HEK293 (cell line): ENCODE measurements at regions not wholly inside any gene's neighbourhood (a gene's known extent, or its start where the extent isn't known, plus 50 kb on each side); places are given as distances from the start of the nearest gene placed in this dataset.
"Not testable (repeated sequence)": the region's sequence is repeated elsewhere in the genome, so short reads cannot be mapped to it uniquely, and the experiment has no call there.

Experiments
- CTCF ChIA-PET: fragments of 350-600 bp; formaldehyde crosslinking; extraction: SDS; loops from one replicate; lab custom pipeline; 2021; ENCODE audit warnings: antibody characterized with exemption; lab: Yijun Ruan, JAX
- POLR2A ChIA-PET: fragments of 300-600 bp; formaldehyde crosslinking; extraction: SDS; loops from one replicate; lab custom pipeline; 2020; ENCODE audit warnings: antibody characterized with exemption, inconsistent platforms; lab: Yijun Ruan, JAX
- H3K27ac ChIP-seq: fragments of 200-500 bp; sonication (Bioruptor generic); 2 replicates; pipeline ENCODE4 v1.5.1; 2014; ENCODE audit warnings: low read depth, low read length, control low read depth, inconsistent platforms; ENCODE audit errors: extremely low read depth
- H3K36me3 ChIP-seq, 2 experiments: fragments of 200-500 bp in 1 of 2; sonication (Bioruptor generic) in 1 of 2; 1 replicate in 1 of 2; 2 replicates in 1 of 2; pipeline ENCODE4 v1.5.1; 2014 to 2017; ENCODE audit warnings: inconsistent platforms in 2 of 2, low read length in 2 of 2; ENCODE audit not compliant: control insufficient read depth in 2 of 2, insufficient read depth in 1 of 2
- H3K4me1 ChIP-seq: fragments of 200-500 bp; sonication (Bioruptor generic); 2 replicates; pipeline ENCODE4 v1.5.1; 2014; ENCODE audit warnings: mild to moderate bottlenecking, low read length, inconsistent platforms; ENCODE audit not compliant: control insufficient read depth, insufficient read depth
- H3K4me3 ChIP-seq: 2 replicates; pipeline ENCODE4 v1.5.1; 2011; ENCODE audit warnings: low read depth, mild to moderate bottlenecking, control low read depth, low read length, moderate library complexity
- H3K9me3 ChIP-seq: fragments of 200-500 bp; sonication (Bioruptor generic); 2 replicates; pipeline ENCODE4 v1.5.1; 2014; ENCODE audit warnings: low read depth, low read length, inconsistent platforms; ENCODE audit not compliant: control insufficient read depth, insufficient read depth
- BCL11B ChIP-seq: fragments of 450-650 bp; formaldehyde crosslinking; IDR thresholded peaks from 2 replicates; pipeline ENCODE4 v1.5.1; 2016; ENCODE audit warnings: low read depth, missing biosample characterization, missing genetic modification characterization
- GFI1B ChIP-seq: fragments of 450-650 bp; formaldehyde crosslinking; IDR thresholded peaks from 2 replicates; pipeline ENCODE4 v1.5.1; 2016; ENCODE audit warnings: missing biosample characterization, missing genetic modification characterization
- GLIS1 ChIP-seq: fragments of 450-650 bp; formaldehyde crosslinking; IDR thresholded peaks from 2 replicates; pipeline ENCODE4 v1.5.1; 2016; ENCODE audit warnings: missing biosample characterization, missing genetic modification characterization
- GLIS2 ChIP-seq: fragments of 450-650 bp; formaldehyde crosslinking; IDR thresholded peaks from 2 replicates; pipeline ENCODE4 v1.5.1; 2016; ENCODE audit warnings: missing biosample characterization, missing genetic modification characterization
- MEIS1 ChIP-seq: sonication (generic); formaldehyde crosslinking; IDR thresholded peaks from 2 replicates; pipeline ENCODE4 v1.8.1; 2022; ENCODE audit warnings: missing genetic modification reagents, mild to moderate bottlenecking, borderline replicate concordance
- OSR2 ChIP-seq: fragments of 450-650 bp; formaldehyde crosslinking; IDR thresholded peaks from 2 replicates; pipeline ENCODE4 v1.5.1; 2016; ENCODE audit warnings: missing biosample characterization, missing genetic modification characterization
- ZFP69B ChIP-seq: fragments of 450-650 bp; formaldehyde crosslinking; IDR thresholded peaks from 2 replicates; pipeline ENCODE4 v1.5.1; 2016; ENCODE audit warnings: missing biosample characterization, missing genetic modification characterization
- ZNF138 ChIP-seq: fragments of 450-650 bp; formaldehyde crosslinking; IDR thresholded peaks from 2 replicates; pipeline ENCODE4 v1.5.1; 2016; ENCODE audit warnings: missing biosample characterization, missing genetic modification characterization, borderline replicate concordance
- ZNF140 ChIP-seq: fragments of 450-650 bp; formaldehyde crosslinking; IDR thresholded peaks from 2 replicates; pipeline ENCODE4 v1.5.1; 2016; ENCODE audit warnings: missing biosample characterization, missing genetic modification characterization
- ZNF174 ChIP-seq: fragments of 450-650 bp; formaldehyde crosslinking; IDR thresholded peaks from 2 replicates; pipeline ENCODE4 v1.5.0; 2017; ENCODE audit warnings: missing biosample characterization, mild to moderate bottlenecking, missing genetic modification characterization
- ZNF274 ChIP-seq, 2 experiments: fragments of 200-500 bp in 1 of 2; fragments of 450-650 bp in 1 of 2; sonication (Bioruptor generic) in 1 of 2; formaldehyde crosslinking in 1 of 2; IDR thresholded peaks; 2 replicates each; pipeline versions ENCODE4 v1.5.1 to v1.6.1; 2014 to 2016; ENCODE audit warnings: borderline replicate concordance in 1 of 2, inconsistent platforms in 1 of 2, low read length in 1 of 2, missing biosample characterization in 1 of 2, missing genetic modification characterization in 1 of 2
- ZNF350 ChIP-seq: fragments of 450-650 bp; formaldehyde crosslinking; IDR thresholded peaks from 2 replicates; pipeline ENCODE4 v1.5.0; 2017; ENCODE audit warnings: missing biosample characterization, mild to moderate bottlenecking, missing genetic modification characterization
- ZNF426 ChIP-seq: fragments of 450-650 bp; formaldehyde crosslinking; IDR thresholded peaks from 2 replicates; pipeline ENCODE4 v1.5.1; 2017; ENCODE audit warnings: missing biosample characterization, missing genetic modification characterization, mild to moderate bottlenecking, inconsistent platforms, moderate library complexity
- ZNF501 ChIP-seq: fragments of 450-650 bp; formaldehyde crosslinking; IDR thresholded peaks from 2 replicates; pipeline ENCODE4 v1.5.1; 2016; ENCODE audit warnings: missing biosample characterization, missing genetic modification characterization
- ZNF521 ChIP-seq: fragments of 450-650 bp; formaldehyde crosslinking; IDR thresholded peaks from 2 replicates; pipeline ENCODE4 v1.5.1; 2017; ENCODE audit warnings: missing biosample characterization, mild to moderate bottlenecking, missing genetic modification characterization
- ZNF530 ChIP-seq: fragments of 450-650 bp; formaldehyde crosslinking; IDR thresholded peaks from 2 replicates; pipeline ENCODE4 v1.5.1; 2016; ENCODE audit warnings: low read depth, missing biosample characterization, missing genetic modification characterization
- ZNF571 ChIP-seq: fragments of 450-650 bp; formaldehyde crosslinking; IDR thresholded peaks from 2 replicates; pipeline ENCODE4 v1.5.0; 2017; ENCODE audit warnings: missing biosample characterization, missing genetic modification characterization
- ZNF624 ChIP-seq: fragments of 450-650 bp; formaldehyde crosslinking; IDR thresholded peaks from 2 replicates; pipeline ENCODE4 v1.5.1; 2017; ENCODE audit warnings: missing biosample characterization, missing genetic modification characterization
- ZNF670 ChIP-seq: fragments of 450-650 bp; formaldehyde crosslinking; IDR thresholded peaks from 2 replicates; pipeline ENCODE4 v1.5.1; 2016; ENCODE audit warnings: missing biosample characterization, missing genetic modification characterization, low read depth
- ZNF792 ChIP-seq: fragments of 450-650 bp; formaldehyde crosslinking; IDR thresholded peaks from 2 replicates; pipeline ENCODE4 v1.5.1; 2016; ENCODE audit warnings: missing biosample characterization, missing genetic modification characterization
- ZNF843 ChIP-seq: fragments of 450-650 bp; formaldehyde crosslinking; IDR thresholded peaks from 2 replicates; pipeline ENCODE4 v1.5.1; 2016; ENCODE audit warnings: missing biosample characterization, missing genetic modification characterization
- ZSCAN23 ChIP-seq: fragments of 450-650 bp; formaldehyde crosslinking; IDR thresholded peaks from 2 replicates; pipeline ENCODE4 v1.5.1; 2016; ENCODE audit warnings: missing biosample characterization, missing genetic modification characterization
- TF ChIP-seq, protein P1 (sequence below): fragments of 450-650 bp; formaldehyde crosslinking; IDR thresholded peaks from 2 replicates; pipeline ENCODE4 v1.5.0; 2017; ENCODE audit warnings: missing biosample characterization, missing genetic modification characterization, borderline replicate concordance
- TF ChIP-seq, protein P2 (sequence below): fragments of 450-650 bp; formaldehyde crosslinking; IDR thresholded peaks from 2 replicates; pipeline ENCODE4; 2016; ENCODE audit warnings: missing biosample characterization, missing genetic modification characterization
- TF ChIP-seq, protein P3 (sequence below): fragments of 450-650 bp; formaldehyde crosslinking; IDR thresholded peaks from 2 replicates; pipeline ENCODE4 v1.5.1; 2016; ENCODE audit warnings: missing biosample characterization, missing genetic modification characterization

DNA sequence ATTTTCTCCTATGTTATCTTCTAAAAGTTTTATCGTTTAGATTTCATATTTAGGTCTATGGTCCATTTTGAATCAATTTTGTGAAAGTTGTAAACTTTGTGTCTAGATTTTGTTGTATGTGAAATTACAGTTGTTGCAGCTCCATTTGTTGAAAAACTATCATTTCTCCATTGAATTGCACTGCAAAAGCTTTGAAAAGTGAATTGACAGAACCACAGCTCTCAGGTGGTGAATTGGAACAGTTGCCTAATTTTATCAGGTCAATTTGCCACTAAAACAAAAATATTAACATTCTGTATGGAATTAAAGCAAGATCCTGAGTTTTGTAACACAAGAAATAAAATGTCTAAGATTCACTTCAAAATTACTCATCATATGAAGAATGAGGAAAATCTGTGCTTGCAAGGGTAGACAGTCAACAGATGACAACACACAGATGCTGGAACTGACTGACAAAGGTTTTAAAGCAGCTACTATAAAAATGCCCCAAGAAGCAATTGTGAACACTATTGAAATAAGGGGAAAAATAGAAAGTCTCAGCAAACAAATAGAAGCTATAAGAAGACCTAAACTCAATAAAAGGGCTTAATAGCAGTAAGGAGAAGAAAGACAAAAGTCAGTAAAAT is 346.7 kb downstream of the PAX1 start:
- H3K27ac ChIP-seq = no peak overlapping the region
- CTCF ChIA-PET = interaction anchor here (0.7 kb wide), 1 partner anchor 362 kb away, joined by 3 read pairs; no protein-coding TSS in a partner anchor
- TF ChIP-seq MEIS1 (CRISPR knock-in tag) (no peak), ZNF138 (tag by site-specific recombination) (no peak), ZNF792 (no peak), ZNF670 (tag by site-specific recombination) (no peak), ZNF521 (no peak), ZNF624 (tag by site-specific recombination) (no peak), ZNF501 (tag by site-specific recombination) (no peak), BCL11B (tag by site-specific recombination) (no peak), GLIS2 (no peak), ZNF140 (no peak), ZNF174 (tag by site-specific recombination) (no peak)
- TF ChIP-seq, protein P1, sequence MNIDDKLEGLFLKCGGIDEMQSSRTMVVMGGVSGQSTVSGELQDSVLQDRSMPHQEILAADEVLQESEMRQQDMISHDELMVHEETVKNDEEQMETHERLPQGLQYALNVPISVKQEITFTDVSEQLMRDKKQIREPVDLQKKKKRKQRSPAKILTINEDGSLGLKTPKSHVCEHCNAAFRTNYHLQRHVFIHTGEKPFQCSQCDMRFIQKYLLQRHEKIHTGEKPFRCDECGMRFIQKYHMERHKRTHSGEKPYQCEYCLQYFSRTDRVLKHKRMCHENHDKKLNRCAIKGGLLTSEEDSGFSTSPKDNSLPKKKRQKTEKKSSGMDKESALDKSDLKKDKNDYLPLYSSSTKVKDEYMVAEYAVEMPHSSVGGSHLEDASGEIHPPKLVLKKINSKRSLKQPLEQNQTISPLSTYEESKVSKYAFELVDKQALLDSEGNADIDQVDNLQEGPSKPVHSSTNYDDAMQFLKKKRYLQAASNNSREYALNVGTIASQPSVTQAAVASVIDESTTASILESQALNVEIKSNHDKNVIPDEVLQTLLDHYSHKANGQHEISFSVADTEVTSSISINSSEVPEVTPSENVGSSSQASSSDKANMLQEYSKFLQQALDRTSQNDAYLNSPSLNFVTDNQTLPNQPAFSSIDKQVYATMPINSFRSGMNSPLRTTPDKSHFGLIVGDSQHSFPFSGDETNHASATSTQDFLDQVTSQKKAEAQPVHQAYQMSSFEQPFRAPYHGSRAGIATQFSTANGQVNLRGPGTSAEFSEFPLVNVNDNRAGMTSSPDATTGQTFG (tag by site-specific recombination) = no peak
- TF ChIP-seq, all 188 proteins: peak for 0
- Histone ChIP-seq H3K36me3 (no peaks in the 10 kb centered on the region), H3K9me3 (no peaks in the 10 kb centered on the region), H3K4me3 (no peak overlapping the region), H3K4me1 (no peaks in the 10 kb centered on the region)
- POLR2A ChIA-PET = no interaction called here

DNA sequence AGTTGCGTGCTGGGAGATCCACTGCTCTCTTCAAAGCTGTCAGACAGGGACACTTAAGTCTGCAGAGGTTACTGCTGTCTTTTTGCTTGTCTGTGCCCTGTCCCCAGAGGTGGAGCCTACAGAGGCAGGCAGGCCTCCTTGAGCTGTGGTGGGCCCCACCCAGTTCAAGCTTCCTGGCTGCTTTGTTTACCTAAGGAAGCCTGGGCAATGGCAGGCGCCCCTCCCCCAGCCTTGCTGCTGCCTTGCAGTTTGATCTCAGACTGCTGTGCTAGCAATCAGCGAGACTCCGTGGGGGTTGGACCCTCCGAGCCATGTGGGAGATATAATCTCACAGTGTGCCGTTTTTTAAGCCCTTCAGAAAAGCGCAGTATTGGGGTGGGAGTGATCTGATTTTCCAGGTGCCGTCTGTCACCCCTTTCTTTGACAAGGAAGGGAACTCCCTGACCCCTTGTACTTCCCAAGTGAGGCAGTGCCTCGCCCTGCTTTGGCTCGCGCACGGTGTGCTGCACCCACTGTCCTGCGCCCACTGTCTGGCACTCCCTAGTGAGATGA is 340.6 kb downstream of the PAX1 start:
- H3K27ac ChIP-seq, H3K4me1 ChIP-seq, H3K36me3 ChIP-seq, H3K9me3 ChIP-seq, H3K4me3 ChIP-seq, POLR2A ChIA-PET, CTCF ChIA-PET: not testable (repeated sequence)
- 0 out of 2 replicates have a peak, but pooled peaks have one; percentile 29 for TF ChIP-seq ZFP69B (tag by site-specific recombination)
- peak; percentile 29; the same call in 1 of the 2 replicates for TF ChIP-seq GLIS1 (tag by site-specific recombination)

DNA sequence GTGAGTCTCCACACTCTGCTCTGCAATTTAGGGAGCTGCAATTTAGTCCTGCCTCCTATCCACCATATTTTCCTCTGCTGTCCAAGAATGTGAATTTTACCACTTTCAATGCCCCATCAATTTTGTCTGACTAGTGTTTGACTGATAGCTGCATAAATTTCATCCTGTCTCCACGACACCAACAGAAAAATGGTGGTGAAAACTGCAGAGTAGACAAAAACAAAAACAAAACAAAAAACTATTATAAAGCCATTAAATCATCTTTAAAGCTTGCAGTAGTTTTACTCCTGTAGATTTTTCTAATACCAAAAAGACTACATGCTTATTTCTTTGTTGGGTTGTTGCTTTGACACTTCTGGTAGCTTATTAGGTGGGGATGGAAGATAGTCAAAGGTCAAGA is 322.0 kb downstream of the PAX1 start:
- POLR2A ChIA-PET = no interaction called here
- TF ChIP-seq ZNF843 (tag by site-specific recombination) = no peak
- no peak for TF ChIP-seq GFI1B
- no peak for TF ChIP-seq BCL11B (tag by site-specific recombination)
- TF ChIP-seq ZNF571 (tag by site-specific recombination) = no peak
- TF ChIP-seq ZNF530 (tag by site-specific recombination) = no peak
- TF ChIP-seq ZNF274 (IDR thresholded peaks at IDR 0.05; ENCODE audit: low read length) = no peak
- no peak for TF ChIP-seq ZNF274 (tag by site-specific recombination; IDR thresholded peaks at IDR 0.05; ENCODE audit: borderline replicate concordance)
- no peak for TF ChIP-seq ZNF350
- TF ChIP-seq ZSCAN23 (tag by site-specific recombination) = no peak
- TF ChIP-seq, protein P2, sequence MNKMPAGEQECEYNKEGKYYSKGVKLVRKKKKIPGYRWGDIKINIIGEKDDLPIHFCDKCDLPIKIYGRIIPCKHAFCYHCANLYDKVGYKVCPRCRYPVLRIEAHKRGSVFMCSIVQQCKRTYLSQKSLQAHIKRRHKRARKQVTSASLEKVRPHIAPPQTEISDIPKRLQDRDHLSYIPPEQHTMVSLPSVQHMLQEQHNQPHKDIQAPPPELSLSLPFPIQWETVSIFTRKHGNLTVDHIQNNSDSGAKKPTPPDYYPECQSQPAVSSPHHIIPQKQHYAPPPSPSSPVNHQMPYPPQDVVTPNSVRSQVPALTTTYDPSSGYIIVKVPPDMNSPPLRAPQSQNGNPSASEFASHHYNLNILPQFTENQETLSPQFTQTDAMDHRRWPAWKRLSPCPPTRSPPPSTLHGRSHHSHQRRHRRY (tag by site-specific recombination) = no peak
- TF ChIP-seq OSR2 (tag by site-specific recombination) = no peak
- TF ChIP-seq ZNF426 = no peak
- TF ChIP-seq, protein P3, sequence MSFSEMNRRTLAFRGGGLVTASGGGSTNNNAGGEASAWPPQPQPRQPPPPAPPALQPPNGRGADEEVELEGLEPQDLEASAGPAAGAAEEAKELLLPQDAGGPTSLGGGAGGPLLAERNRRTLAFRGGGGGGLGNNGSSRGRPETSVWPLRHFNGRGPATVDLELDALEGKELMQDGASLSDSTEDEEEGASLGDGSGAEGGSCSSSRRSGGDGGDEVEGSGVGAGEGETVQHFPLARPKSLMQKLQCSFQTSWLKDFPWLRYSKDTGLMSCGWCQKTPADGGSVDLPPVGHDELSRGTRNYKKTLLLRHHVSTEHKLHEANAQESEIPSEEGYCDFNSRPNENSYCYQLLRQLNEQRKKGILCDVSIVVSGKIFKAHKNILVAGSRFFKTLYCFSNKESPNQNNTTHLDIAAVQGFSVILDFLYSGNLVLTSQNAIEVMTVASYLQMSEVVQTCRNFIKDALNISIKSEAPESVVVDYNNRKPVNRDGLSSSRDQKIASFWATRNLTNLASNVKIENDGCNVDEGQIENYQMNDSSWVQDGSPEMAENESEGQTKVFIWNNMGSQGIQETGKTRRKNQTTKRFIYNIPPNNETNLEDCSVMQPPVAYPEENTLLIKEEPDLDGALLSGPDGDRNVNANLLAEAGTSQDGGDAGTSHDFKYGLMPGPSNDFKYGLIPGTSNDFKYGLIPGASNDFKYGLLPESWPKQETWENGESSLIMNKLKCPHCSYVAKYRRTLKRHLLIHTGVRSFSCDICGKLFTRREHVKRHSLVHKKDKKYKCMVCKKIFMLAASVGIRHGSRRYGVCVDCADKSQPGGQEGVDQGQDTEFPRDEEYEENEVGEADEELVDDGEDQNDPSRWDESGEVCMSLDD (tag by site-specific recombination) = no peak

More for the DNA sequence above, 322.0 kb downstream of the PAX1 start:
- no peaks in the 10 kb centered on the region for H3K36me3 ChIP-seq
- no peak overlapping the region for H3K4me3 ChIP-seq
- no peaks in the 10 kb centered on the region for H3K9me3 ChIP-seq
- CTCF ChIA-PET = no interaction called here
- no peak overlapping the region for H3K27ac ChIP-seq
- H3K4me1 ChIP-seq = no peaks in the 10 kb centered on the region
